Common myeloid progenitor, CD34-positive (primary cell): ENCODE measurements at regions not wholly inside any gene's neighbourhood (a gene's known extent, or its start where the extent isn't known, plus 50 kb on each side); places are given as distances from the start of the nearest gene placed in this dataset.
"Not testable (repeated sequence)": the region's sequence is repeated elsewhere in the genome, so short reads cannot be mapped to it uniquely, and the experiment has no call there.

Experiments
- CTCF ChIA-PET: fragments of 350-600 bp; sonication (Branson Sonifier 250); formaldehyde crosslinking; loops from one replicate; lab custom pipeline; 2021; ENCODE audit warnings: antibody characterized with exemption; lab: Charles Lee
- POLR2A ChIA-PET: fragments of 350-600 bp; sonication (Branson Sonifier 250); formaldehyde crosslinking; loops from one replicate; lab custom pipeline; 2021; ENCODE audit warnings: antibody characterized with exemption; lab: Charles Lee
- DNase-seq, 3 donors: peaks; one replicate each; pipeline versions ENCODE4 v3.0.0 to v3.0.0-alpha.2; 2013
- H3K27ac ChIP-seq, 2 experiments: 1 replicate in 1 of 2; 2 replicates in 1 of 2; pipeline ENCODE4 v1.7.0; 2013; ENCODE audit warnings: inconsistent platforms in 2 of 2, low read length in 2 of 2, mild to moderate bottlenecking in 2 of 2, low read depth in 1 of 2, moderate library complexity in 1 of 2; ENCODE audit not compliant: severe bottlenecking in 2 of 2, insufficient read depth in 1 of 2, poor library complexity in 1 of 2
- H3K27me3 ChIP-seq, 5 experiments: replicated peaks in 2 of 5; 1 replicate in 3 of 5; 2 replicates in 2 of 5; pipeline versions ENCODE4 v1.6.1 to v1.7.0; 2013; ENCODE audit warnings: low read length in 4 of 5, mild to moderate bottlenecking in 2 of 5, moderate library complexity in 2 of 5, inconsistent platforms in 1 of 5; ENCODE audit not compliant: insufficient read depth in 5 of 5, control insufficient read depth in 4 of 5
- H3K36me3 ChIP-seq, 4 experiments: 1 replicate in 2 of 4; 2 replicates in 2 of 4; pipeline versions ENCODE4 v1.6.1 to v1.7.0; 2013; ENCODE audit warnings: low read length in 3 of 4, control low read depth in 1 of 4, mild to moderate bottlenecking in 1 of 4; ENCODE audit not compliant: control insufficient read depth in 4 of 4, insufficient read depth in 4 of 4
- H3K4me1 ChIP-seq, 4 experiments: 1 replicate in 3 of 4; 2 replicates in 1 of 4; pipeline versions ENCODE4 v1.6.1 to v1.7.1; 2013; ENCODE audit warnings: low read length in 3 of 4, mild to moderate bottlenecking in 3 of 4, control low read depth in 1 of 4, inconsistent platforms in 1 of 4, moderate library complexity in 1 of 4; ENCODE audit not compliant: control insufficient read depth in 4 of 4, insufficient read depth in 4 of 4; ENCODE audit errors: control extremely low read depth in 1 of 4
- H3K4me3 ChIP-seq, 7 experiments: 1 replicate in 4 of 7; 2 replicates in 3 of 7; pipeline versions ENCODE4 v1.5.1 to v1.7.0; 2013; ENCODE audit warnings: mild to moderate bottlenecking in 7 of 7, low read length in 6 of 7, moderate library complexity in 6 of 7, inconsistent platforms in 2 of 7, low read depth in 2 of 7, control low read depth in 1 of 7; ENCODE audit not compliant: insufficient read depth in 4 of 7, control insufficient read depth in 1 of 7; ENCODE audit errors: extremely low read depth in 1 of 7
- H3K9me3 ChIP-seq, 5 experiments: 1 replicate in 4 of 5; 2 replicates in 1 of 5; pipeline versions ENCODE4 v1.6.1 to v1.7.1; 2013; ENCODE audit warnings: low read length in 4 of 5, mild to moderate bottlenecking in 2 of 5, inconsistent platforms in 1 of 5, low read depth in 1 of 5, moderate library complexity in 1 of 5; ENCODE audit not compliant: control insufficient read depth in 4 of 5, insufficient read depth in 2 of 5; ENCODE audit errors: control extremely low read depth in 1 of 5
- WGBS: methylation state at CpG from one replicate; pipeline ENCODE4 v1.1.5; 2013; ENCODE audit not compliant: insufficient coverage; 5-methylcytosine and 5-hydroxymethylcytosine counted together

DNA sequence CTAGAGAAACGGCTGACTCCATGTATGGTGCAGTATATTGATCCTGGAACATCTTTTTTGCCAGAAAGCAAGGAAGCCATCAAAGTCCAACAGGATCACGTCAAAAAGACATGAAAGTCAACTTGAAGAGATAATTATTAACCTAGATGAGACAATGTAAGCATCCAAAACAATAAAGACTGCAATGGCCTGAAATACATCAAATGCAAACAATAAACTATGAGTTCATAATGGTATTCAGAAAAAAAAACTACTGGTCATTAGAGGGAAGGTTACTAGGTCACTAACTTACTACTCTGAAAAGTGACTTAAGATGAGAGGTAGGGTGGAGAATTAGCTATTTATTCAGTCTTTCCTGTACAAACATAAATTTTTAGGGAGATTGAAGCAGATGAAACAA is 75.3 kb upstream of the OR4F16 start:
- H3K9me3 ChIP-seq, H3K4me1 ChIP-seq, POLR2A ChIA-PET, H3K27ac ChIP-seq, CTCF ChIA-PET, H3K27me3 ChIP-seq, H3K4me3 ChIP-seq, DNase-seq, H3K36me3 ChIP-seq: not testable (repeated sequence)
- WGBS: no CpG with 5 or more reads among the region's 2 CpGs

- POLR2A ChIA-PET, H3K4me1 ChIP-seq, H3K9me3 ChIP-seq, DNase-seq, CTCF ChIA-PET, H3K27ac ChIP-seq, H3K36me3 ChIP-seq, H3K4me3 ChIP-seq, H3K27me3 ChIP-seq: not testable (repeated sequence)
- no CpG with 5 or more reads among the region's 8 CpGs for WGBS
Measured at GRCh38 chr1:771449-771848, 85.0 kb upstream of the OR4F16 start.

- H3K36me3 ChIP-seq, CTCF ChIA-PET, H3K4me1 ChIP-seq, POLR2A ChIA-PET, H3K27me3 ChIP-seq, DNase-seq, H3K9me3 ChIP-seq: not testable (repeated sequence)
- Histone ChIP-seq H3K4me3 (peak overlapping the region in 4 of 7 experiments; percentile 74 to 80 (median 76)), H3K27ac (peak overlapping the region in 1 of 2 experiments; percentile 86)
- WGBS: 95% methylated on average over 10 of the region's 23 CpGs
Measured at GRCh38 chr1:777480-778180, 91.2 kb upstream of the OR4F16 start.

DNA sequence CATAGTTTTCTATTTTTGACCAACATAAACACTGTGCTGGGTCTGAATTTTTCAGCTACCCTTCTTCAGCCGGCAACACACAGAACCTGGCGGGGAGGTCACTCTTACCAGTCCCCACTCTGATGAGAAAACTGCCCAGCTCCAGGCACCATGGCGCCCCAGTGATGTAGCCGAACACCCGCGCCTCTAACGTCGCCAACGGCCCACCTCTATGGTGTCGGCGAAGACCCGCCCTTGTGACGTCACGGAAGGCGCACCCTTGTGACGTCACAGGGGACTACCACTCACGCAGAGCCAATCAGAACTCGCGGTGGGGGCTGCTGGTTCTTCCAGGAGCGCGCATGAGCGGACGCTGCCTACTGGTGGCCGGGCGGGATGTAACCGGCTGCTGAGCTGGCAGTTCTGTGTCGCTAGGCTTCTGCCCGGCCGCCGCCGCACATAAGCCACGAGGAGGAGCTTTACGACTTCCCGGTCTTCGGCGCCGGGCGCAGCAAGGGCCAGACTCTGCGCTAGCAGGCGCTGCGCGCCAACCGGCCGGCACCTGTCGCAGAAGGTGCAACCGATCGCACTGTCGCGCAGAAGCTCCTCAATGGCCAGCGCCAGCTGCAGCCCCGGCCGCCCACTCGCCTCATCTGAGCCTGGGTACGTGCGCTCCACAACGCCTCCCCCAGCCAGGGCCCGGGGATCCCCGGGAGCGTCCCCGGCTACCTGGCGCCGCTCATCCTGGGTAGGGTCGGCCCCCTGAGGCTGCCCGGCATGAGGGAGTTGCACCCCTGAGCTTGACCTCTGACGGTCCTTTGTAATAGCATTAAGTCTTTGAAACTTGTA is 92.2 kb upstream of the OR4F16 start:
- H3K4me1 ChIP-seq, CTCF ChIA-PET, H3K36me3 ChIP-seq, H3K27me3 ChIP-seq, POLR2A ChIA-PET, H3K9me3 ChIP-seq: not testable (repeated sequence)
- peak; percentile 99 for DNase-seq
- 0% methylated on average over 30 of the region's 65 CpGs for WGBS
- H3K27ac ChIP-seq: peak overlapping the region; percentile 70 to 86
- H3K4me3 ChIP-seq: peak overlapping the region; percentile 63 to 80 (median 74)

GRCh38 chr1:779621-780020 is 93.2 kb upstream of the OR4F16 start:
- CTCF ChIA-PET, H3K27me3 ChIP-seq, H3K36me3 ChIP-seq, POLR2A ChIA-PET, H3K9me3 ChIP-seq, H3K4me1 ChIP-seq: not testable (repeated sequence)
- peak overlapping the region in 1 of 2 experiments; percentile 61 for H3K27ac ChIP-seq
- peak in 2 of 3 donors; percentile 3 to 4 for DNase-seq
- H3K4me3 ChIP-seq: peak overlapping the region in 1 of 7 experiments; percentile 30
- WGBS: 90% methylated on average over 8 of the region's 13 CpGs

DNA sequence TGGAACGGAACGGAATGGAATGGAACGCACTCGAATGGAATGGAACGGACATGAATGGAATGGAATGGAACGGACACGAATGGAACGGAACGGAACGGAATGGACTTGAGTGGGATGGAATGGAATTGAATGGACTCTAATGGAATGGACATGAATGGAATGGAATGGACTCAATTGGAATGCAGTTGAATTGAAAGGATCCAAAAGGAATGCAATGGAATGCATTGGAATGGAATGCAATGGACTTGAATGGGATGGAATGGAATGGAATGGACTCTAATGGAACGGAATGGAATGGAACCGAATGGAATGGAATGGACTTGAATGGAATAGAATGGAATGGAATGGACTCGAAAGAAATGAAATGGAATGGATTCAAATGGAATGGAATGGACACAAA is 102.4 kb upstream of the OR4F16 start:
- ChIA-PET POLR2A (no interaction called here), CTCF (no interaction called here)
- WGBS: 98% methylated on average over 13 of the region's 13 CpGs
- H3K4me1 ChIP-seq: no peaks in the 10 kb centered on the region
- H3K4me3 ChIP-seq: no peak overlapping the region
- H3K9me3 ChIP-seq: peaks cover 0 to 12% (median 2%) of the 10 kb centered on the region in 5 experiments
- DNase-seq: no peak
- H3K36me3 ChIP-seq: no peaks in the 10 kb centered on the region
- H3K27ac ChIP-seq: no peak overlapping the region
- H3K27me3 ChIP-seq: no peaks in the 10 kb centered on the region

DNA sequence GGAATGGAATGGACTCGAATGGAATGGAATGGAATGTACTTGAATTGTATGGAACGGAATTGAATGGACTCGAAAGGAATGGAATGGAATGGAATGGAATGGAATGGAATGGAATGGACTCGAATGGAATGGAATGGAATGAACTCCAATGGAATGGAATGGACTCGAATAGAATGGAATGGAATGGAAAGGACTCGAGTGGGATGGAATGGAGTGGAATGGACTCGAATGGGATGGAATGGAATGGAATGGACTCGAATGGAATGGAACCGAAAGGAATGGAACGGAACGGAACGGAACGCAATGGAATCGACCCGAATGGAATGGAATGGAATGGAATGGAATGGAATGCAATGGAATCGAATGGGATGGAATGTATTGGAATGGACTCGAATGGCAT is 103.2 kb upstream of the OR4F16 start:
- H3K27me3 ChIP-seq, H3K4me1 ChIP-seq, DNase-seq, CTCF ChIA-PET, H3K27ac ChIP-seq, H3K4me3 ChIP-seq, H3K36me3 ChIP-seq, POLR2A ChIA-PET: not testable (repeated sequence)
- WGBS: 95% methylated on average over 17 of the region's 17 CpGs
- peaks cover 0 to 10% (median 2%) of the 10 kb centered on the region in 5 experiments for H3K9me3 ChIP-seq
